H9 (cell line): ENCODE measurements at regions not wholly inside any gene's neighbourhood (a gene's known extent, or its start where the extent isn't known, plus 50 kb on each side); places are given as distances from the start of the nearest gene placed in this dataset.

ENCODE experiments used
- DNase-seq: peaks from one replicate; pipeline ENCODE4 v3.0.0-alpha.2; 2017
- H2AFZ ChIP-seq: one replicate; pipeline ENCODE4 v1.6.1; 2013; ENCODE audit warnings: mild to moderate bottlenecking, low read length, control low read depth, moderate library complexity
- H2AK5ac ChIP-seq: 2 replicates; pipeline ENCODE4 v1.6.1; 2013; ENCODE audit warnings: low read length, control low read depth, mixed read lengths; ENCODE audit not compliant: insufficient read length
- H2BK120ac ChIP-seq: one replicate; pipeline ENCODE4 v1.6.1; 2013; ENCODE audit warnings: low read depth, mild to moderate bottlenecking, low read length, control low read depth, inconsistent platforms; ENCODE audit not compliant: poor library complexity, severe bottlenecking
- H2BK12ac ChIP-seq: 2 replicates; pipeline ENCODE4 v1.6.1; 2013; ENCODE audit warnings: low read length, control low read depth, mixed read lengths, low read depth; ENCODE audit not compliant: insufficient read length
- H2BK15ac ChIP-seq: 2 replicates; pipeline ENCODE4 v1.6.1; 2013; ENCODE audit warnings: low read depth, low read length, control low read depth
- H2BK20ac ChIP-seq: one replicate; pipeline ENCODE4 v1.6.1; 2013; ENCODE audit warnings: low read depth, mild to moderate bottlenecking, low read length, control low read depth, inconsistent platforms; ENCODE audit not compliant: poor library complexity, severe bottlenecking
- H2BK5ac ChIP-seq: 2 replicates; pipeline ENCODE4 v1.6.1; 2013; ENCODE audit warnings: low read length, control low read depth, mixed read lengths; ENCODE audit not compliant: insufficient read length
- H3K14ac ChIP-seq: 2 replicates; pipeline ENCODE4 v1.6.1; 2013; ENCODE audit warnings: low read length, control low read depth; ENCODE audit not compliant: insufficient read depth
- H3K18ac ChIP-seq: 2 replicates; pipeline ENCODE4 v1.6.1; 2013; ENCODE audit warnings: low read depth, mild to moderate bottlenecking, mixed read lengths, low read length, control low read depth; ENCODE audit not compliant: insufficient read length
- H3K23ac ChIP-seq: 2 replicates; pipeline ENCODE4 v1.6.1; 2013; ENCODE audit warnings: low read length, control low read depth, mixed read lengths, low read depth; ENCODE audit not compliant: insufficient read length
- H3K23me2 ChIP-seq: 2 replicates; pipeline ENCODE4 v1.6.1; 2013; ENCODE audit warnings: low read depth, mild to moderate bottlenecking, mixed read lengths, low read length, control low read depth; ENCODE audit not compliant: insufficient read length, poor library complexity, severe bottlenecking
- H3K27ac ChIP-seq: 2 replicates; pipeline ENCODE4 v1.5.1; 2013; ENCODE audit warnings: low read length, control low read depth, mixed read lengths, low read depth; ENCODE audit not compliant: insufficient read length
- H3K27me3 ChIP-seq: 2 replicates; pipeline ENCODE4 v1.6.1; 2013; ENCODE audit warnings: low read length, control low read depth, inconsistent platforms; ENCODE audit not compliant: insufficient read depth
- H3K4ac ChIP-seq: 2 replicates; pipeline ENCODE4 v1.6.1; 2013; ENCODE audit warnings: low read depth, mild to moderate bottlenecking, control low read depth, inconsistent platforms, low read length, moderate library complexity
- H3K4me1 ChIP-seq: 2 replicates; pipeline ENCODE4 v1.6.1; 2013; ENCODE audit warnings: low read length, control low read depth, inconsistent platforms; ENCODE audit not compliant: insufficient read depth
- H3K4me2 ChIP-seq: 2 replicates; pipeline ENCODE4 v1.6.1; 2013; ENCODE audit warnings: low read length, control low read depth, mixed read lengths; ENCODE audit not compliant: insufficient read length, insufficient read depth
- H3K56ac ChIP-seq: 2 replicates; pipeline ENCODE4 v1.6.1; 2013; ENCODE audit warnings: low read depth, mild to moderate bottlenecking, mixed read lengths, low read length, control low read depth; ENCODE audit not compliant: insufficient read length
- H3K79me1 ChIP-seq: 2 replicates; pipeline ENCODE4 v1.6.1; 2013; ENCODE audit warnings: low read depth, mild to moderate bottlenecking, moderate library complexity, low read length, control low read depth, inconsistent platforms; ENCODE audit not compliant: insufficient read depth, poor library complexity, severe bottlenecking
- H3K79me2 ChIP-seq: 2 replicates; pipeline ENCODE4 v1.6.1; 2013; ENCODE audit warnings: low read length, control low read depth, inconsistent platforms; ENCODE audit not compliant: insufficient read depth
- H3K9ac ChIP-seq: 2 replicates; pipeline ENCODE4 v1.6.1; 2013; ENCODE audit warnings: low read length, control low read depth, mixed read lengths; ENCODE audit not compliant: insufficient read length; ENCODE audit errors: extremely low read depth
- H3K9me3 ChIP-seq: one replicate; pipeline ENCODE4 v1.6.1; 2013; ENCODE audit warnings: low read depth, low read length, inconsistent platforms; ENCODE audit not compliant: control insufficient read depth
- H3T11ph ChIP-seq: one replicate; pipeline ENCODE4 v1.6.1; 2013; ENCODE audit warnings: mild to moderate bottlenecking, low read length, control low read depth, inconsistent platforms
- H4K20me1 ChIP-seq: one replicate; pipeline ENCODE4 v1.6.1; 2013; ENCODE audit not compliant: control insufficient read depth, insufficient read length, insufficient read depth
- H4K5ac ChIP-seq: 2 replicates; pipeline ENCODE4 v1.6.1; 2013; ENCODE audit warnings: low read depth, mild to moderate bottlenecking, mixed read lengths, low read length, control low read depth; ENCODE audit not compliant: insufficient read length
- H4K8ac ChIP-seq: replicated peaks from 2 replicates; pipeline ENCODE4 v1.6.1; 2013; ENCODE audit warnings: low read length, control low read depth, mixed read lengths, low read depth; ENCODE audit not compliant: insufficient read length
- H4K91ac ChIP-seq: 2 replicates; pipeline ENCODE4 v1.6.1; 2013; ENCODE audit warnings: low read depth, mild to moderate bottlenecking, moderate library complexity, mixed read lengths, low read length, control low read depth; ENCODE audit not compliant: insufficient read length
- H3K27ac Mint-ChIP-seq, 3 experiments: 2 replicates in 2 of 3; 3 replicates in 1 of 3; pipeline ENCODE4 v1.8.0; 2020 to 2021; ENCODE audit warnings: mixed read lengths in 3 of 3, mild to moderate bottlenecking in 1 of 3, moderate library complexity in 1 of 3
- H3K27me3 Mint-ChIP-seq: 2 replicates; pipeline ENCODE4 v1.8.0; 2021; ENCODE audit warnings: low read depth, mild to moderate bottlenecking, moderate library complexity, mixed read lengths
- H3K36me3 Mint-ChIP-seq, 3 experiments: 2 replicates in 2 of 3; 3 replicates in 1 of 3; pipeline ENCODE4 v1.8.0; 2020 to 2021; ENCODE audit warnings: low read depth in 3 of 3, mixed read lengths in 3 of 3; ENCODE audit not compliant: insufficient read depth in 1 of 3
- H3K4me1 Mint-ChIP-seq, 2 experiments: 2 replicates each; pipeline ENCODE4 v1.8.0; 2020; ENCODE audit warnings: mixed read lengths in 2 of 2
- H3K4me3 Mint-ChIP-seq, 2 experiments: 2 replicates in 1 of 2; 3 replicates in 1 of 2; pipeline ENCODE4 v1.8.0; 2020 to 2021; ENCODE audit warnings: mild to moderate bottlenecking in 2 of 2, mixed read lengths in 2 of 2, moderate library complexity in 1 of 2
- H3K9me3 Mint-ChIP-seq, 2 experiments: 2 replicates in 1 of 2; 3 replicates in 1 of 2; pipeline ENCODE4 v1.8.0; 2020; ENCODE audit warnings: mild to moderate bottlenecking in 2 of 2, mixed read lengths in 2 of 2, moderate library complexity in 1 of 2
- WGBS: extraction: QIAGEN DNeasy Blood & Tissue Kit; methylation state at CpG from one replicate; pipeline ENCODE4 v1.1.7; 2013; ENCODE audit warnings: missing lambda C conversion rate, low lambda C conversion rate, mixed read lengths; ENCODE audit not compliant: insufficient read length; ENCODE audit errors: extremely low coverage; 5-methylcytosine and 5-hydroxymethylcytosine counted together
- TF ChIP-seq, protein P1 (sequence below): fragments of 200-600 bp; sonication (generic); conservative IDR thresholded peaks from 3 replicates; pipeline ENCODE4 v1.8.0; 2021; ENCODE audit warnings: antibody characterized with exemption, mild to moderate bottlenecking

DNA sequence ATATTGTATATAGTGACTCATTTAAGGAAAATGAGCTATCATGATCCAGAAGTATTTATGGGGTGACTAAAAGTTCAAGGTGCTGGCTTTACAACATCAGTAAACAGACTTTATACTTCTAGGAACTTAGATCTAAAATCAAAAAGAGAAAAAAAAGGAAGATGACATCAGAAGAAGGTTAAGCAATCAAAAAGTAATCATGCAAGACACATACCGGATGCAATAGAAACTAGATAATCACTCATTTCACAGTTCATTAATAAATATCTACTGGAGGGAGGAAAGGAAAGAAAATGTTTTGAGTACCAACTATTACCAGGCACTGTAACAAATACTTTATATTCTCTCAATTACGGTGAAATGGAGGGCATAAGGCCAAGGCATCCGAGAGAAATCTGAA lies 276.4 kb downstream of the SPRY1 start:
- H3K4me1 Mint-ChIP-seq: peaks cover 10 to 19% of the 10 kb centered on the region in 2 experiments
- Histone ChIP-seq H3K27me3 (no peaks in the 10 kb centered on the region), H2BK15ac (no peak overlapping the region), H3K56ac (no peak overlapping the region), H3K4me2 (no peak overlapping the region), H2BK20ac (no peak overlapping the region), H3K23me2 (no peaks in the 10 kb centered on the region), H3T11ph (no peak overlapping the region), H3K79me2 (no peaks in the 10 kb centered on the region), H2BK120ac (no peak overlapping the region), H3K23ac (no peak overlapping the region), H3K4me1 (no peaks in the 10 kb centered on the region), H3K4ac (no peak overlapping the region), H3K18ac (no peak overlapping the region), H3K79me1 (no peaks in the 10 kb centered on the region), H4K5ac (no peak overlapping the region), H3K9ac (no peak overlapping the region), H4K8ac (no peak overlapping the region), H3K9me3 (no peaks in the 10 kb centered on the region), H3K27ac (no peak overlapping the region), H2BK12ac (no peak overlapping the region), H2AFZ (no peak overlapping the region), H4K91ac (no peak overlapping the region), H4K20me1 (no peaks in the 10 kb centered on the region), H3K14ac (no peak overlapping the region), H2AK5ac (no peak overlapping the region), H2BK5ac (no peak overlapping the region)
- TF ChIP-seq, protein P1, sequence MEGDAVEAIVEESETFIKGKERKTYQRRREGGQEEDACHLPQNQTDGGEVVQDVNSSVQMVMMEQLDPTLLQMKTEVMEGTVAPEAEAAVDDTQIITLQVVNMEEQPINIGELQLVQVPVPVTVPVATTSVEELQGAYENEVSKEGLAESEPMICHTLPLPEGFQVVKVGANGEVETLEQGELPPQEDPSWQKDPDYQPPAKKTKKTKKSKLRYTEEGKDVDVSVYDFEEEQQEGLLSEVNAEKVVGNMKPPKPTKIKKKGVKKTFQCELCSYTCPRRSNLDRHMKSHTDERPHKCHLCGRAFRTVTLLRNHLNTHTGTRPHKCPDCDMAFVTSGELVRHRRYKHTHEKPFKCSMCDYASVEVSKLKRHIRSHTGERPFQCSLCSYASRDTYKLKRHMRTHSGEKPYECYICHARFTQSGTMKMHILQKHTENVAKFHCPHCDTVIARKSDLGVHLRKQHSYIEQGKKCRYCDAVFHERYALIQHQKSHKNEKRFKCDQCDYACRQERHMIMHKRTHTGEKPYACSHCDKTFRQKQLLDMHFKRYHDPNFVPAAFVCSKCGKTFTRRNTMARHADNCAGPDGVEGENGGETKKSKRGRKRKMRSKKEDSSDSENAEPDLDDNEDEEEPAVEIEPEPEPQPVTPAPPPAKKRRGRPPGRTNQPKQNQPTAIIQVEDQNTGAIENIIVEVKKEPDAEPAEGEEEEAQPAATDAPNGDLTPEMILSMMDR: no peak
- no peaks in the 10 kb centered on the region for H3K27me3 Mint-ChIP-seq
- no CpG with 5 or more reads among the region's 3 CpGs for WGBS
- no peak overlapping the region for H3K4me3 Mint-ChIP-seq
- H3K9me3 Mint-ChIP-seq: no peaks in the 10 kb centered on the region
- no peak for DNase-seq
- no peaks in the 10 kb centered on the region for H3K36me3 Mint-ChIP-seq
- H3K27ac Mint-ChIP-seq: no peak overlapping the region
